HUES6 (cell line): ENCODE measurements at regions not wholly inside any gene's neighbourhood (a gene's known extent, or its start where the extent isn't known, plus 50 kb on each side); places are given as distances from the start of the nearest gene placed in this dataset.

Experiments
- H3K27ac ChIP-seq: 2 replicates; pipeline ENCODE4 v1.7.0; 2013; ENCODE audit warnings: low read depth, mild to moderate bottlenecking, low read length, inconsistent platforms
- H3K27me3 ChIP-seq: 2 replicates; pipeline ENCODE4 v1.6.1; 2013; ENCODE audit warnings: low read length; ENCODE audit not compliant: control insufficient read depth, insufficient read depth
- H3K36me3 ChIP-seq: 2 replicates; pipeline ENCODE4 v1.6.1; 2013; ENCODE audit warnings: low read length; ENCODE audit not compliant: control insufficient read depth, insufficient read depth
- H3K4me1 ChIP-seq: 2 replicates; pipeline ENCODE4 v1.6.1; 2013; ENCODE audit warnings: low read length; ENCODE audit not compliant: control insufficient read depth, insufficient read depth
- H3K4me3 ChIP-seq: 2 replicates; pipeline ENCODE4 v1.5.1; 2013; ENCODE audit warnings: low read depth, low read length
- H3K9ac ChIP-seq: one replicate; pipeline ENCODE4 v1.6.1; 2013; ENCODE audit warnings: mild to moderate bottlenecking, low read length
- H3K9me3 ChIP-seq: 2 replicates; pipeline ENCODE4 v1.6.1; 2013; ENCODE audit warnings: low read depth, low read length; ENCODE audit not compliant: control insufficient read depth, insufficient read depth

GRCh38 chr14:80146941-80147340, 64.4 kb downstream of the DIO2 start:
- no peaks in the 10 kb centered on the region for H3K36me3 ChIP-seq
- H3K9me3 ChIP-seq: no peaks in the 10 kb centered on the region
- H3K27ac ChIP-seq: no peak overlapping the region
- H3K4me1 ChIP-seq: no peaks in the 10 kb centered on the region
- H3K27me3 ChIP-seq: no peaks in the 10 kb centered on the region
- no peak overlapping the region for H3K4me3 ChIP-seq
- H3K9ac ChIP-seq: no peak overlapping the region

GRCh38 chr14:80136358-80136757, 74.9 kb downstream of the DIO2 start:
- Histone ChIP-seq H3K27ac (no peak overlapping the region), H3K4me3 (no peak overlapping the region), H3K36me3 (no peaks in the 10 kb centered on the region), H3K4me1 (no peaks in the 10 kb centered on the region), H3K27me3 (no peaks in the 10 kb centered on the region), H3K9me3 (peaks cover 30% of the 10 kb centered on the region), H3K9ac (no peak overlapping the region)

GRCh38 chr14:80135305-80136088, 75.8 kb downstream of the DIO2 start:
- H3K4me3 ChIP-seq: no peak overlapping the region
- H3K27me3 ChIP-seq: no peaks in the 10 kb centered on the region
- H3K4me1 ChIP-seq: no peaks in the 10 kb centered on the region
- no peak overlapping the region for H3K9ac ChIP-seq
- H3K27ac ChIP-seq: no peak overlapping the region
- no peaks in the 10 kb centered on the region for H3K36me3 ChIP-seq
- peaks cover 30% of the 10 kb centered on the region for H3K9me3 ChIP-seq

- Histone ChIP-seq H3K9me3 (peaks cover 30% of the 10 kb centered on the region), H3K27me3 (no peaks in the 10 kb centered on the region), H3K4me1 (no peaks in the 10 kb centered on the region), H3K4me3 (no peak overlapping the region), H3K9ac (no peak overlapping the region), H3K36me3 (no peaks in the 10 kb centered on the region), H3K27ac (no peak overlapping the region)
Measured at GRCh38 chr14:80134321-80134720, 77.0 kb downstream of the DIO2 start.

GRCh38 chr14:80133457-80133856, 77.8 kb downstream of the DIO2 start:
- H3K9me3 ChIP-seq: peaks cover 30% of the 10 kb centered on the region
- H3K4me3 ChIP-seq: no peak overlapping the region
- no peaks in the 10 kb centered on the region for H3K27me3 ChIP-seq
- H3K9ac ChIP-seq: no peak overlapping the region
- no peak overlapping the region for H3K27ac ChIP-seq
- H3K4me1 ChIP-seq: no peaks in the 10 kb centered on the region
- H3K36me3 ChIP-seq: no peaks in the 10 kb centered on the region

GRCh38 chr14:80127466-80127865, 83.8 kb downstream of the DIO2 start:
- Histone ChIP-seq H3K4me3 (no peak overlapping the region), H3K27me3 (no peaks in the 10 kb centered on the region), H3K4me1 (no peaks in the 10 kb centered on the region), H3K9me3 (peaks cover 10% of the 10 kb centered on the region), H3K36me3 (no peaks in the 10 kb centered on the region), H3K27ac (no peak overlapping the region), H3K9ac (no peak overlapping the region)

- Histone ChIP-seq H3K9me3 (peaks cover 19% of the 10 kb centered on the region), H3K4me3 (no peak overlapping the region), H3K27me3 (no peaks in the 10 kb centered on the region), H3K36me3 (no peaks in the 10 kb centered on the region), H3K27ac (no peak overlapping the region), H3K9ac (no peak overlapping the region), H3K4me1 (no peaks in the 10 kb centered on the region)
Measured at GRCh38 chr14:80124794-80125193, 86.5 kb downstream of the DIO2 start.

GRCh38 chr14:80117876-80118275, 93.4 kb downstream of the DIO2 start:
- H3K9ac ChIP-seq: no peak overlapping the region
- H3K4me1 ChIP-seq: no peaks in the 10 kb centered on the region
- H3K4me3 ChIP-seq: no peak overlapping the region
- H3K27ac ChIP-seq: no peak overlapping the region
- no peaks in the 10 kb centered on the region for H3K27me3 ChIP-seq
- H3K9me3 ChIP-seq: peaks cover 13% of the 10 kb centered on the region; the same call in 1 of the 2 replicates
- no peaks in the 10 kb centered on the region for H3K36me3 ChIP-seq

- H3K36me3 ChIP-seq: no peaks in the 10 kb centered on the region
- H3K27me3 ChIP-seq: no peaks in the 10 kb centered on the region
- 0 out of 2 replicates have a peak, but pooled peaks cover 2% of the 10 kb centered on the region for H3K9me3 ChIP-seq
- H3K9ac ChIP-seq: no peak overlapping the region
- H3K27ac ChIP-seq: no peak overlapping the region
- H3K4me1 ChIP-seq: no peaks in the 10 kb centered on the region
- no peak overlapping the region for H3K4me3 ChIP-seq
Measured at GRCh38 chr14:80116157-80116556, 95.1 kb downstream of the DIO2 start.

GRCh38 chr14:80110721-80111120, 100.6 kb downstream of the DIO2 start:
- Histone ChIP-seq H3K27ac (no peak overlapping the region), H3K9ac (no peak overlapping the region), H3K4me1 (no peaks in the 10 kb centered on the region), H3K27me3 (no peaks in the 10 kb centered on the region), H3K4me3 (no peak overlapping the region), H3K9me3 (no peaks in the 10 kb centered on the region), H3K36me3 (no peaks in the 10 kb centered on the region)

- Histone ChIP-seq H3K27me3 (no peaks in the 10 kb centered on the region), H3K9me3 (no peaks in the 10 kb centered on the region), H3K27ac (no peak overlapping the region), H3K36me3 (no peaks in the 10 kb centered on the region), H3K9ac (no peak overlapping the region), H3K4me3 (no peak overlapping the region), H3K4me1 (no peaks in the 10 kb centered on the region)
Measured at GRCh38 chr14:80109055-80109454, 102.2 kb downstream of the DIO2 start.
